ENCODE measurements at regions not wholly inside any gene's neighbourhood (a gene's known extent, or its start where the extent isn't known, plus 50 kb on each side); places are given as distances from the start of the nearest gene placed in this dataset.

DNA sequence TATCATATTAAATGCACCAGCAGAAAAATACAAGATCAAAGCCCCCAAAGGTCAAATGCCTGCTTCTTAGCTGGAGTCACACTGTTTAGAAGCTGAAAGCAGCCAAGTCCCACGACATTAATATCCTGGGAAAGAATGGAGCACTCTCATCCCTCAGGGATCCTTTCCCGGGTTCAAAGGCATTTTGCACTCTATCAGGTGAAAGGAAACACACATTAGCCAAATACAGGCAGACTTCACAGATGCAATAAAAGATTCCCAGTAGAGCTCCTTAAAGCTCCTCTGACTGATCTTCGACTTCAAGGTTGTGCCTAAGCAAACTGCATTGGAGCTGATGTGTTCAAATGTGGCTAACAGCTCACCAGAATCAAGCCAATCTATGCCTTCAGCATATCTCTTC is 158.4 kb downstream of the RNF152 start:
- H3K4me1 ChIP-seq (ENCODE audit: low read depth, poor library complexity, severe bottlenecking), result no peaks in the 10 kb centered on the region
- no peak overlapping the region for H2AFZ ChIP-seq (ENCODE audit: low read depth)
- no peak overlapping the region for H3K9ac ChIP-seq
- no peaks in the 10 kb centered on the region for H3K36me3 ChIP-seq (ENCODE audit: insufficient read depth)
- H3K4me3 ChIP-seq (IDR thresholded peaks at IDR 0.05; ENCODE audit: insufficient read depth, low read depth, low read length), result no peak overlapping the region
- H3K27ac ChIP-seq, result no peak overlapping the region
- H3K79me2 ChIP-seq (ENCODE audit: insufficient read depth, low read depth), result no peaks in the 10 kb centered on the region
- no peaks in the 10 kb centered on the region for H4K20me1 ChIP-seq (ENCODE audit: insufficient read depth)
- no peaks in the 10 kb centered on the region for H3K27me3 ChIP-seq (ENCODE audit: insufficient read depth, low read depth)
- TF ChIP-seq, protein P1, sequence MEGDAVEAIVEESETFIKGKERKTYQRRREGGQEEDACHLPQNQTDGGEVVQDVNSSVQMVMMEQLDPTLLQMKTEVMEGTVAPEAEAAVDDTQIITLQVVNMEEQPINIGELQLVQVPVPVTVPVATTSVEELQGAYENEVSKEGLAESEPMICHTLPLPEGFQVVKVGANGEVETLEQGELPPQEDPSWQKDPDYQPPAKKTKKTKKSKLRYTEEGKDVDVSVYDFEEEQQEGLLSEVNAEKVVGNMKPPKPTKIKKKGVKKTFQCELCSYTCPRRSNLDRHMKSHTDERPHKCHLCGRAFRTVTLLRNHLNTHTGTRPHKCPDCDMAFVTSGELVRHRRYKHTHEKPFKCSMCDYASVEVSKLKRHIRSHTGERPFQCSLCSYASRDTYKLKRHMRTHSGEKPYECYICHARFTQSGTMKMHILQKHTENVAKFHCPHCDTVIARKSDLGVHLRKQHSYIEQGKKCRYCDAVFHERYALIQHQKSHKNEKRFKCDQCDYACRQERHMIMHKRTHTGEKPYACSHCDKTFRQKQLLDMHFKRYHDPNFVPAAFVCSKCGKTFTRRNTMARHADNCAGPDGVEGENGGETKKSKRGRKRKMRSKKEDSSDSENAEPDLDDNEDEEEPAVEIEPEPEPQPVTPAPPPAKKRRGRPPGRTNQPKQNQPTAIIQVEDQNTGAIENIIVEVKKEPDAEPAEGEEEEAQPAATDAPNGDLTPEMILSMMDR (conservative IDR thresholded peaks at IDR 0.05; ENCODE audit: low read depth, low read length), result no peak
- H3K4me2 ChIP-seq, result no peak overlapping the region

DNA sequence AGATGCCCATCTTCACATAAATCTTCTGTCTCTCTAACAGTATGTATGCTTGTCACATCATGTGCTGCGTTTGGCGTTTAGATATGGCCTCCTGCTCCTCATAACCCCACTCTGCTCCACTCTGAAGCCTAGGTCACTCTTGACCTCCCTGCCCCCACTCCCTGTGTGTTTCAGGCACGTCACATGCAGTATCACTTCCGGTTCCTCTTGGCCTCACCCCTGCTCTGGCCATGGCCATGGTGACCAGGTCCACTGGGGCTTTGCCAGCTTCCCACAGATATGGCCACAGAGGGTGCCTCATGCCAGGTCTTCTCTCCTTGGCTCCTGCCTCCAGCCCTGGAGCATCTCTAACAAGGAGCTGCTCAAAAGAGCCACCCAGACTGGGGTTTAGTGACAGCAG is 160.0 kb downstream of the RNF152 start:
- no peak overlapping the region for H3K27ac ChIP-seq

DNA sequence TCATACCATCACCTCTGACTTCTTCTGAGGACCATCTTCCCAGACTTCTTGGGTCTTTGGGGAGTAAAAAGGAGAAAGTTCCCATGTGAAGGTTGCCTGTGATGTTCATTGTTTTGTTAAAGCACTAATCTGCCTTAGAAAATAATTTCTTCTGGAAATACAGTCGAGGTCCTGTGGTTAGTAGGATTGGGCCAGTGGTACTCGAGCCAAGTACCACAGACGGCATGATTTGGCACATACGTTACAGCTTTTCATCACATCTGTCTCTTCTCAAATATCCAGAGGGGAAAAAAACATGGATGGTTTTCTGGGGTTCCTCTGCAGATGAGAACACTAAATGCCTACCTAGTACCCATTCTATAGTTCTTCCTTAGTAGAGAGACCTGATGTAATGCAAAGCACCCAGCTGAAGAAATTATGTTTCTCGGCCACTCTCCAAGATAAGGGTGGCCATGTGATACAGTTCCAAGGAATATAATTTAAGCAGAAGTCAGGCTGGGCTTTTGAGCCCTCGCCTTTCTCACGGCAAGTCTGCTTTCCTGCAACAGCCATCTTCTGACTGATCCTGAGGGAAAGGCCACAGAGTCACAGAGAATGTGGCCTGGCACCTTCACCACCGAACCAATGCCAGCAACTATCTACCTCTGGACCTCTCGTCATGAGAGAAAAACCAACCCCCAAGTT is 161.0 kb downstream of the RNF152 start:
- H3K36me3 ChIP-seq (ENCODE audit: insufficient read depth), result no peaks in the 10 kb centered on the region
- TF ChIP-seq, protein P1 (conservative IDR thresholded peaks at IDR 0.05; ENCODE audit: low read depth, low read length), result no peak

More for the DNA sequence above, 160.0 kb downstream of the RNF152 start:
- H3K4me1 ChIP-seq (ENCODE audit: low read depth, poor library complexity, severe bottlenecking), result no peaks in the 10 kb centered on the region
- H3K4me3 ChIP-seq (IDR thresholded peaks at IDR 0.05; ENCODE audit: insufficient read depth, low read depth, low read length), result no peak overlapping the region
- no peak overlapping the region for H3K9ac ChIP-seq
- H2AFZ ChIP-seq (ENCODE audit: low read depth), result no peak overlapping the region
- TF ChIP-seq, protein P1 (conservative IDR thresholded peaks at IDR 0.05; ENCODE audit: low read depth, low read length), result no peak
- H4K20me1 ChIP-seq (ENCODE audit: insufficient read depth), result no peaks in the 10 kb centered on the region
- no peak overlapping the region for H3K4me2 ChIP-seq
- no peaks in the 10 kb centered on the region for H3K27me3 ChIP-seq (ENCODE audit: insufficient read depth, low read depth)
- H3K79me2 ChIP-seq (ENCODE audit: insufficient read depth, low read depth), result no peaks in the 10 kb centered on the region
- H3K36me3 ChIP-seq (ENCODE audit: insufficient read depth), result no peaks in the 10 kb centered on the region

DNA sequence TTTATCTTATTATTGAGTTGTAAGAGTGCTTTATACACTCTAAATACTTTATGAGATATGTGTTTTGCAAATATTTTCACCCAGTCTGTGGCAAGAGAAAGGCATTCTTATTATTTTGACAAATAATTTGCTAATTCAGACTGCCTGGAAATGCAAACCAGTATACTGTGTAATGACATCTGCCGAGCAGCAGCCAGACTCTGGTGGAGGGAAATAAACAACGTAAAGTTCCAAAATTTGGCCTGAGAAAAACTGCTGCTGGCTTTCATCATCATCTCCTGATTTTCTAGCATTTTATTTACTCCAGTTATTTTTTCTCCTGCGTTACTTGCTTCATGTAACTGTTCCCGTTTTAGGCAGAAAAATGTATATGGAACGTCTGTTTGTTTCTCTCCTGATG is 161.6 kb downstream of the RNF152 start:
- Histone ChIP-seq H3K4me2 (no peak overlapping the region), H3K4me1 (ENCODE audit: low read depth, poor library complexity, severe bottlenecking) (no peaks in the 10 kb centered on the region), H3K79me2 (ENCODE audit: insufficient read depth, low read depth) (no peaks in the 10 kb centered on the region), H3K9ac (no peak overlapping the region), H3K4me3 (IDR thresholded peaks at IDR 0.05; ENCODE audit: insufficient read depth, low read depth, low read length) (no peak overlapping the region), H4K20me1 (ENCODE audit: insufficient read depth) (no peaks in the 10 kb centered on the region), H3K36me3 (ENCODE audit: insufficient read depth) (no peaks in the 10 kb centered on the region), H3K27ac (no peak overlapping the region), H3K27me3 (ENCODE audit: insufficient read depth, low read depth) (no peaks in the 10 kb centered on the region), H2AFZ (ENCODE audit: low read depth) (no peak overlapping the region)
- TF ChIP-seq, protein P1 (conservative IDR thresholded peaks at IDR 0.05; ENCODE audit: low read depth, low read length), result no peak

More for the DNA sequence above, 161.0 kb downstream of the RNF152 start:
- H4K20me1 ChIP-seq (ENCODE audit: insufficient read depth), result no peaks in the 10 kb centered on the region
- no peak overlapping the region for H2AFZ ChIP-seq (ENCODE audit: low read depth)
- no peak overlapping the region for H3K4me2 ChIP-seq
- no peak overlapping the region for H3K9ac ChIP-seq
- no peaks in the 10 kb centered on the region for H3K79me2 ChIP-seq (ENCODE audit: insufficient read depth, low read depth)
- no peak overlapping the region for H3K27ac ChIP-seq
- H3K4me3 ChIP-seq (IDR thresholded peaks at IDR 0.05; ENCODE audit: insufficient read depth, low read depth, low read length), result no peak overlapping the region
- H3K27me3 ChIP-seq (ENCODE audit: insufficient read depth, low read depth), result no peaks in the 10 kb centered on the region
- H3K4me1 ChIP-seq (ENCODE audit: low read depth, poor library complexity, severe bottlenecking), result no peaks in the 10 kb centered on the region
